ENCODE measurements at regions not wholly inside any gene's neighbourhood (a gene's known extent, or its start where the extent isn't known, plus 50 kb on each side); places are given as distances from the start of the nearest gene placed in this dataset.

GRCh38 chr1:229158341-229158921 is 112.5 kb upstream of the RAB4A start:
- H3K27ac Mint-ChIP-seq, result no peak overlapping the region

GRCh38 chr1:229158927-229159326 is 112.0 kb upstream of the RAB4A start:
- Mint-ChIP-seq H3K9me3 (no peaks in the 10 kb centered on the region), H3K36me3 (no peaks in the 10 kb centered on the region), H3K4me3 (no peak overlapping the region), H3K27me3 (peaks cover 4% of the 10 kb centered on the region), H3K4me1 (peaks cover 6% of the 10 kb centered on the region), H3K27ac (no peak overlapping the region)
- ATAC-seq (ENCODE audit: low read depth), result no peak
- DNase-seq (ENCODE audit: low spot score in 2 of 2), result no peak

More at GRCh38 chr1:229158341-229158921, 112.5 kb upstream of the RAB4A start:
- DNase-seq (ENCODE audit: low spot score in 2 of 2), result no peak
- Mint-ChIP-seq H3K4me1 (peaks cover 6% of the 10 kb centered on the region), H3K27me3 (peaks cover 3% of the 10 kb centered on the region), H3K9me3 (no peaks in the 10 kb centered on the region), H3K4me3 (no peak overlapping the region), H3K36me3 (no peaks in the 10 kb centered on the region)
- ATAC-seq (ENCODE audit: low read depth), result no peak

- H3K36me3 Mint-ChIP-seq, result no peaks in the 10 kb centered on the region
- DNase-seq (ENCODE audit: low spot score in 2 of 2), result no peak
- H3K27ac Mint-ChIP-seq, result no peak overlapping the region
- no peak for ATAC-seq (ENCODE audit: low read depth)
- no peaks in the 10 kb centered on the region for H3K9me3 Mint-ChIP-seq
- peaks cover 9% of the 10 kb centered on the region for H3K27me3 Mint-ChIP-seq
- no peak overlapping the region for H3K4me3 Mint-ChIP-seq
- H3K4me1 Mint-ChIP-seq, result peaks cover 6% of the 10 kb centered on the region
Measured at GRCh38 chr1:229159668-229160544, 111.0 kb upstream of the RAB4A start.

GRCh38 chr1:229161740-229162139 is 109.2 kb upstream of the RAB4A start:
- DNase-seq (ENCODE audit: low spot score in 2 of 2) (no peak), ATAC-seq (ENCODE audit: low read depth) (no peak)
- H3K27me3 Mint-ChIP-seq, result peaks cover 17% of the 10 kb centered on the region
- H3K9me3 Mint-ChIP-seq, result no peaks in the 10 kb centered on the region
- no peak overlapping the region for H3K4me3 Mint-ChIP-seq
- no peaks in the 10 kb centered on the region for H3K4me1 Mint-ChIP-seq
- no peak overlapping the region for H3K27ac Mint-ChIP-seq
- no peaks in the 10 kb centered on the region for H3K36me3 Mint-ChIP-seq

GRCh38 chr1:229162825-229163515 is 107.9 kb upstream of the RAB4A start:
- Mint-ChIP-seq H3K9me3 (no peaks in the 10 kb centered on the region), H3K36me3 (no peaks in the 10 kb centered on the region), H3K27ac (no peak overlapping the region), H3K4me1 (no peaks in the 10 kb centered on the region), H3K27me3 (peaks cover 20% of the 10 kb centered on the region), H3K4me3 (no peak overlapping the region)
- no peak for DNase-seq (ENCODE audit: low spot score in 2 of 2)
- ATAC-seq (ENCODE audit: low read depth), result no peak

- Mint-ChIP-seq H3K36me3 (no peaks in the 10 kb centered on the region), H3K4me1 (no peaks in the 10 kb centered on the region), H3K4me3 (no peak overlapping the region), H3K27me3 (peaks cover 20% of the 10 kb centered on the region), H3K9me3 (no peaks in the 10 kb centered on the region), H3K27ac (no peak overlapping the region)
- DNase-seq (ENCODE audit: low spot score in 2 of 2) (no peak), ATAC-seq (ENCODE audit: low read depth) (no peak)
Measured at GRCh38 chr1:229164348-229164747, 106.6 kb upstream of the RAB4A start.

GRCh38 chr1:229164836-229165735 is 105.8 kb upstream of the RAB4A start:
- Mint-ChIP-seq H3K4me3 (no peak overlapping the region), H3K36me3 (no peaks in the 10 kb centered on the region), H3K27ac (no peak overlapping the region), H3K4me1 (no peaks in the 10 kb centered on the region), H3K27me3 (peaks cover 20% of the 10 kb centered on the region), H3K9me3 (no peaks in the 10 kb centered on the region)
- DNase-seq (ENCODE audit: low spot score in 2 of 2), result no peak
- ATAC-seq (ENCODE audit: low read depth), result no peak

GRCh38 chr1:229167318-229167717 is 103.6 kb upstream of the RAB4A start:
- Mint-ChIP-seq H3K4me3 (no peak overlapping the region), H3K27ac (no peak overlapping the region), H3K36me3 (no peaks in the 10 kb centered on the region), H3K9me3 (no peaks in the 10 kb centered on the region), H3K27me3 (peaks cover 20% of the 10 kb centered on the region), H3K4me1 (no peaks in the 10 kb centered on the region)
- no peak for ATAC-seq (ENCODE audit: low read depth)
- no peak for DNase-seq (ENCODE audit: low spot score in 2 of 2)

- Mint-ChIP-seq H3K4me3 (no peak overlapping the region), H3K27ac (no peak overlapping the region), H3K36me3 (no peaks in the 10 kb centered on the region), H3K27me3 (peaks cover 16% of the 10 kb centered on the region), H3K4me1 (no peaks in the 10 kb centered on the region), H3K9me3 (no peaks in the 10 kb centered on the region)
- no peak for DNase-seq (ENCODE audit: low spot score in 2 of 2)
- ATAC-seq (ENCODE audit: low read depth), result no peak
Measured at GRCh38 chr1:229169399-229169798, 101.5 kb upstream of the RAB4A start.

GRCh38 chr1:229170274-229170673 is 100.6 kb upstream of the RAB4A start:
- H3K27ac Mint-ChIP-seq, result no peak overlapping the region

GRCh38 chr1:229170778-229171505 is 100.0 kb upstream of the RAB4A start:
- no peak overlapping the region for H3K4me3 Mint-ChIP-seq
- ATAC-seq (ENCODE audit: low read depth) (no peak), DNase-seq (ENCODE audit: low spot score in 2 of 2) (no peak)
- peaks cover 11% of the 10 kb centered on the region for H3K27me3 Mint-ChIP-seq
- H3K36me3 Mint-ChIP-seq, result no peaks in the 10 kb centered on the region
- H3K27ac Mint-ChIP-seq, result no peak overlapping the region
- H3K9me3 Mint-ChIP-seq, result no peaks in the 10 kb centered on the region
- H3K4me1 Mint-ChIP-seq, result no peaks in the 10 kb centered on the region

More at GRCh38 chr1:229170274-229170673, 100.6 kb upstream of the RAB4A start:
- Mint-ChIP-seq H3K27me3 (peaks cover 12% of the 10 kb centered on the region), H3K4me3 (no peak overlapping the region), H3K36me3 (no peaks in the 10 kb centered on the region), H3K4me1 (no peaks in the 10 kb centered on the region), H3K9me3 (no peaks in the 10 kb centered on the region)
- no peak for ATAC-seq (ENCODE audit: low read depth)
- DNase-seq (ENCODE audit: low spot score in 2 of 2), result no peak

- Mint-ChIP-seq H3K36me3 (no peaks in the 10 kb centered on the region), H3K27me3 (peaks cover 10% of the 10 kb centered on the region), H3K4me1 (no peaks in the 10 kb centered on the region), H3K27ac (no peak overlapping the region), H3K4me3 (no peak overlapping the region), H3K9me3 (no peaks in the 10 kb centered on the region)
- ATAC-seq (ENCODE audit: low read depth) (no peak), DNase-seq (ENCODE audit: low spot score in 2 of 2) (no peak)
Measured at GRCh38 chr1:229171934-229172333, 99.0 kb upstream of the RAB4A start.
